ENCODE measurements at regions not wholly inside any gene's neighbourhood (a gene's known extent, or its start where the extent isn't known, plus 50 kb on each side); places are given as distances from the start of the nearest gene placed in this dataset.
"Not testable (repeated sequence)": the region's sequence is repeated elsewhere in the genome, so short reads cannot be mapped to it uniquely, and the experiment has no call there.

DNA sequence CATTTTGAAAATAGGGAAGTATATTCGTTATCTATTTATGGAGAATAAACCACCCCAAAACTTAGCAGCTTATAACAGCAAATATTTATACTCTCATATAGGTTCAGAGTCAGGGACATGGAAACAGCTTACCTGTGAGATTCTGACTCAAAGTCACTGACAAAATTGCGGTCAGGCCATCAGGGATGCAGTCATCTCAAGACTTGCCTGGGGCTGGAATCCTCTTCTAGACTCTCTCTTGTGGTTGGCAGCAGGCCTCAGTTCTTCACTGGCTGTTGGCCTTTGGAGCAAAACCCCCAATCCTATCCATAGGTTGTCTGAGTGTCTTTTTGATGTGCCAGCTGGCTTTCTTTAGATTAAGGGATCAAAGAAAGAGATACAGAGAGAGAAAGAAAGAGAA is 275.6 kb downstream of the SEC61B start:
- Histone ChIP-seq H3K9me3 (ENCODE audit: low read length) (no peaks in the 10 kb centered on the region), H3K4me1 (ENCODE audit: insufficient read depth, low read length, poor library complexity, severe bottlenecking) (no peaks in the 10 kb centered on the region), H3K4me3 (ENCODE audit: low read depth, low read length, poor library complexity, severe bottlenecking) (no peak overlapping the region), H3K79me2 (ENCODE audit: insufficient read depth, low read depth, low read length) (no peaks in the 10 kb centered on the region), H3K4me2 (ENCODE audit: low read length) (no peak overlapping the region), H2AFZ (ENCODE audit: low read length) (no peak overlapping the region), H3K36me3 (ENCODE audit: insufficient read depth, low read length) (no peaks in the 10 kb centered on the region), H3K9me2 (ENCODE audit: insufficient read depth, low read length) (no peaks in the 10 kb centered on the region), H3K27ac (ENCODE audit: low read depth, low read length, poor library complexity, severe bottlenecking) (no peak overlapping the region), H4K20me1 (ENCODE audit: insufficient read depth, low read length) (no peaks in the 10 kb centered on the region)
- ChIA-PET POLR2A (interaction anchor here (0.5 kb wide), 1 partner anchor 577 kb away, joined by 5 read pairs; no protein-coding TSS in a partner anchor), CTCF (ENCODE audit: unreplicated experiment) (no interaction called here)
- DNase-seq (ENCODE audit: low spot score): no peak
- intact Hi-C loops (cut with micrococcal nuclease; ENCODE audit: unreplicated experiment): no loop called here
- TF ChIP-seq, protein P1, sequence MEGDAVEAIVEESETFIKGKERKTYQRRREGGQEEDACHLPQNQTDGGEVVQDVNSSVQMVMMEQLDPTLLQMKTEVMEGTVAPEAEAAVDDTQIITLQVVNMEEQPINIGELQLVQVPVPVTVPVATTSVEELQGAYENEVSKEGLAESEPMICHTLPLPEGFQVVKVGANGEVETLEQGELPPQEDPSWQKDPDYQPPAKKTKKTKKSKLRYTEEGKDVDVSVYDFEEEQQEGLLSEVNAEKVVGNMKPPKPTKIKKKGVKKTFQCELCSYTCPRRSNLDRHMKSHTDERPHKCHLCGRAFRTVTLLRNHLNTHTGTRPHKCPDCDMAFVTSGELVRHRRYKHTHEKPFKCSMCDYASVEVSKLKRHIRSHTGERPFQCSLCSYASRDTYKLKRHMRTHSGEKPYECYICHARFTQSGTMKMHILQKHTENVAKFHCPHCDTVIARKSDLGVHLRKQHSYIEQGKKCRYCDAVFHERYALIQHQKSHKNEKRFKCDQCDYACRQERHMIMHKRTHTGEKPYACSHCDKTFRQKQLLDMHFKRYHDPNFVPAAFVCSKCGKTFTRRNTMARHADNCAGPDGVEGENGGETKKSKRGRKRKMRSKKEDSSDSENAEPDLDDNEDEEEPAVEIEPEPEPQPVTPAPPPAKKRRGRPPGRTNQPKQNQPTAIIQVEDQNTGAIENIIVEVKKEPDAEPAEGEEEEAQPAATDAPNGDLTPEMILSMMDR (conservative IDR thresholded peaks at IDR 0.05; ENCODE audit: low read length): no peak
- no peak for TF ChIP-seq EZH2phosphoT487 (IDR thresholded peaks at IDR 0.05; ENCODE audit: borderline replicate concordance, low read depth, low read length)
- no TSS peak for BruUV-seq (replicated peaks)

DNA sequence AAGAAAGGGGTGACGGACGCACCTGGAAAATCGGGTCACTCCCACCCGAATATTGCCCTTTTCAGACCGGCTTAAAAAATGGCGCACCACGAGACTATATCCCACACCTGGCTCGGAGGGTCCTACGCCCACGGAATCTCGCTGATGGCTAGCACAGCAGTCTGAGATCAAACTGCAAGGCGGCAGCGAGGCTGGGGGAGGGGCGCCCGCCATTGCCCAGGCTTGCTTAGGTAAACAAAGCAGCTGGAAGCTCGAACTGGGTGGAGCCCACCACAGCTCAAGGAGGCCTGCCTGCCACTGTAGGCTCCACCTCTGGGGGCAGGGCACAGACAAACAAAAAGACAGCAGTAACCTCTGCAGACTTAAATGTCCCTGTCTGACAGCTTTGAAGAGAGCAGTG is 276.9 kb downstream of the SEC61B start:
- CTCF ChIA-PET (ENCODE audit: unreplicated experiment); H3K36me3 ChIP-seq (ENCODE audit: insufficient read depth, low read length); POLR2A ChIA-PET; H4K20me1 ChIP-seq (ENCODE audit: insufficient read depth, low read length); H3K9me2 ChIP-seq (ENCODE audit: insufficient read depth, low read length); H3K4me3 ChIP-seq (ENCODE audit: low read depth, low read length, poor library complexity, severe bottlenecking); H3K4me2 ChIP-seq (ENCODE audit: low read length); BruUV-seq (replicated peaks); H2AFZ ChIP-seq (ENCODE audit: low read length); H3K9me3 ChIP-seq (ENCODE audit: low read length); intact Hi-C loops (cut with micrococcal nuclease; ENCODE audit: unreplicated experiment); H3K27ac ChIP-seq (ENCODE audit: low read depth, low read length, poor library complexity, severe bottlenecking); DNase-seq (ENCODE audit: low spot score); H3K79me2 ChIP-seq (ENCODE audit: insufficient read depth, low read depth, low read length); H3K4me1 ChIP-seq (ENCODE audit: insufficient read depth, low read length, poor library complexity, severe bottlenecking): not testable (repeated sequence)

GRCh38 chr9:99505936-99506335 is 283.9 kb downstream of the SEC61B start:
- H3K9me3 ChIP-seq (ENCODE audit: low read length): no peaks in the 10 kb centered on the region

More at GRCh38 chr9:99505936-99506335, 283.9 kb downstream of the SEC61B start:
- no peak for DNase-seq (ENCODE audit: low spot score)
- intact Hi-C loops (cut with micrococcal nuclease; ENCODE audit: unreplicated experiment): no loop called here
- H2AFZ ChIP-seq (ENCODE audit: low read length): no peak overlapping the region
- H3K36me3 ChIP-seq (ENCODE audit: insufficient read depth, low read length): no peaks in the 10 kb centered on the region
- H3K9me2 ChIP-seq (ENCODE audit: insufficient read depth, low read length): no peaks in the 10 kb centered on the region
- no peaks in the 10 kb centered on the region for H4K20me1 ChIP-seq (ENCODE audit: insufficient read depth, low read length)
- no peaks in the 10 kb centered on the region for H3K79me2 ChIP-seq (ENCODE audit: insufficient read depth, low read depth, low read length)
- BruUV-seq (replicated peaks): no TSS peak
- TF ChIP-seq, protein P1 (conservative IDR thresholded peaks at IDR 0.05; ENCODE audit: low read length): no peak
- TF ChIP-seq EZH2phosphoT487 (IDR thresholded peaks at IDR 0.05; ENCODE audit: borderline replicate concordance, low read depth, low read length): no peak
- peaks cover 9% of the 10 kb centered on the region for H3K4me1 ChIP-seq (ENCODE audit: insufficient read depth, low read length, poor library complexity, severe bottlenecking)
- POLR2A ChIA-PET: interaction anchor here (1.2 kb wide), 1 partner anchor 10 kb away, joined by 3 read pairs; no protein-coding TSS in a partner anchor
- H3K4me2 ChIP-seq (ENCODE audit: low read length): no peak overlapping the region
- CTCF ChIA-PET (ENCODE audit: unreplicated experiment): no interaction called here
- no peak overlapping the region for H3K27ac ChIP-seq (ENCODE audit: low read depth, low read length, poor library complexity, severe bottlenecking)
- H3K4me3 ChIP-seq (ENCODE audit: low read depth, low read length, poor library complexity, severe bottlenecking): no peak overlapping the region
